Naive B cell (primary cell): ENCODE measurements at regions not wholly inside any gene's neighbourhood (a gene's known extent, or its start where the extent isn't known, plus 50 kb on each side); places are given as distances from the start of the nearest gene placed in this dataset.

Experiments
- ATAC-seq, 2 donors: fragments of 150-1000 bp; cut with Tn5 transposase; 2 replicates each; pipeline ENCODE4 v1.10.0; 2021; ENCODE audit warnings: low read depth in 2 of 2, mild to moderate bottlenecking in 2 of 2, moderate library complexity in 2 of 2
- DNase-seq: peaks from one replicate; pipeline ENCODE4 v3.0.0; 2022
- H3K27ac Mint-ChIP-seq, 6 donors: one replicate each; pipeline ENCODE4 v1.8.0; 2020 to 2022; ENCODE audit warnings: mild to moderate bottlenecking in 6 of 6, mixed read lengths in 6 of 6, moderate library complexity in 5 of 6, inconsistent platforms in 2 of 6
- H3K27me3 Mint-ChIP-seq, 3 donors: one replicate each; pipeline ENCODE4 v1.8.0; 2021 to 2022; ENCODE audit warnings: mixed read lengths in 3 of 3, mild to moderate bottlenecking in 1 of 3
- H3K36me3 Mint-ChIP-seq, 2 donors: one replicate each; pipeline ENCODE4 v1.8.0; 2020 to 2022; ENCODE audit warnings: mixed read lengths in 2 of 2, inconsistent platforms in 1 of 2, mild to moderate bottlenecking in 1 of 2
- H3K4me1 Mint-ChIP-seq, 3 donors: one replicate each; pipeline ENCODE4 v1.8.0; 2020 to 2022; ENCODE audit warnings: mixed read lengths in 3 of 3, inconsistent platforms in 1 of 3, mild to moderate bottlenecking in 1 of 3, moderate library complexity in 1 of 3
- H3K4me3 Mint-ChIP-seq, 8 donors: one replicate each; pipeline ENCODE4 v1.8.0; 2020 to 2022; ENCODE audit warnings: mild to moderate bottlenecking in 8 of 8, mixed read lengths in 8 of 8, moderate library complexity in 8 of 8, inconsistent platforms in 2 of 8
- H3K9me3 Mint-ChIP-seq, 7 donors: one replicate each; pipeline ENCODE4 v1.8.0; 2020 to 2022; ENCODE audit warnings: mixed read lengths in 7 of 7, mild to moderate bottlenecking in 5 of 7, inconsistent platforms in 2 of 7, moderate library complexity in 1 of 7

DNA sequence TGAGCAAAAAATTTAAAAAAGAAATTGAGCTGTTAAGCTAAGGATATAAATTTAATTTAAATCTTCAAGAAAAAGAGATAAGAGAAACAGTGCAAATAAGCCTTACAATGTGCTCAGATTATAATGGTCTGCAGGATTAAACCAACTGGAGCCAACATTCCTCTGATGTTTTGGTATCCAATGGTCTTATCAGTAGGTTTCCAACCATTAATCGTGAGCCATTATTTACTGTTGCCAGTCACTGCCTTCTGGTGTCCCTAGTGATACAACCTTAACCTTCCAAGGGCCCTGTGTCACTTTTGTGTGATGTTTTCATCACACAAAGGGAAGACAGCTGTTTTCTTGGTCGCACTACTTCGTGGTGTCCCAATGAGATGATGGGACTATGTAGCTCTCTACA, 134.5 kb upstream of the CTAGE1 start:
- no peak overlapping the region for H3K27ac Mint-ChIP-seq
- DNase-seq (no peak), ATAC-seq (no peak)
- peaks cover 10 to 19% (median 18%) of the 10 kb centered on the region in 3 donors for H3K27me3 Mint-ChIP-seq
- H3K36me3 Mint-ChIP-seq = peaks cover 0 to 5% of the 10 kb centered on the region in 2 donors
- H3K4me1 Mint-ChIP-seq = no peaks in the 10 kb centered on the region
- no peak overlapping the region for H3K4me3 Mint-ChIP-seq
- peaks cover 0 to 5% (median 2%) of the 10 kb centered on the region in 7 donors for H3K9me3 Mint-ChIP-seq

DNA sequence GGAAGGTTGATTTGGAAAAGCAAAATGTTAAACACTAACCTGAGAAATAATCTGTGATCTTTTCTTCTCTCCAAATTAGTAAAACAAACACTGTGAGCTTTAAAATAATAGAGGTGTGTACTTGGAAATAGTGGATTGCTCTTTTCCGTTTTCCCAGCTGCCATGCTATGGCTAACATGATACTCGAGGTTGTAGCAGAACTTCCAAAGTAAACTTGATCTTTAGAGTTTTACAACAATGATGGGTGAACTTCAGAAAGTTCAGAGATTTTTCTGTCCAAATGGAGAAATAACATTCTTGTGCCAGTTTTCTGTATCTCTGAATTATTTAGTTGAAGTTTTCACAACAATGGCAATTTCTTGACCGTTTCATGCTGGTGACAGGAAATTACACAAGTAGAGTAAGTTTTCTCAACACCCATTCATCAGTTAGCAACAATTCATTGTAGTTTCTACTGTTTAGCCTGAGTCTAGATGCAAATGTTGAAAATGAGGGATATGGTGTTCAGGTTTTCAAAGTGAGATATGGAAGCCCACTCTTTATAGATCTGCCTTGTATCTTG, 135.3 kb upstream of the CTAGE1 start:
- peaks cover 0 to 10% (median 7%) of the 10 kb centered on the region in 7 donors for H3K9me3 Mint-ChIP-seq
- H3K4me1 Mint-ChIP-seq = no peaks in the 10 kb centered on the region
- peaks cover 0 to 12% of the 10 kb centered on the region in 2 donors for H3K36me3 Mint-ChIP-seq
- no peak overlapping the region for H3K4me3 Mint-ChIP-seq
- ATAC-seq (no peak), DNase-seq (no peak)
- peaks cover 17 to 26% (median 25%) of the 10 kb centered on the region in 3 donors for H3K27me3 Mint-ChIP-seq
- H3K27ac Mint-ChIP-seq = no peak overlapping the region

DNA sequence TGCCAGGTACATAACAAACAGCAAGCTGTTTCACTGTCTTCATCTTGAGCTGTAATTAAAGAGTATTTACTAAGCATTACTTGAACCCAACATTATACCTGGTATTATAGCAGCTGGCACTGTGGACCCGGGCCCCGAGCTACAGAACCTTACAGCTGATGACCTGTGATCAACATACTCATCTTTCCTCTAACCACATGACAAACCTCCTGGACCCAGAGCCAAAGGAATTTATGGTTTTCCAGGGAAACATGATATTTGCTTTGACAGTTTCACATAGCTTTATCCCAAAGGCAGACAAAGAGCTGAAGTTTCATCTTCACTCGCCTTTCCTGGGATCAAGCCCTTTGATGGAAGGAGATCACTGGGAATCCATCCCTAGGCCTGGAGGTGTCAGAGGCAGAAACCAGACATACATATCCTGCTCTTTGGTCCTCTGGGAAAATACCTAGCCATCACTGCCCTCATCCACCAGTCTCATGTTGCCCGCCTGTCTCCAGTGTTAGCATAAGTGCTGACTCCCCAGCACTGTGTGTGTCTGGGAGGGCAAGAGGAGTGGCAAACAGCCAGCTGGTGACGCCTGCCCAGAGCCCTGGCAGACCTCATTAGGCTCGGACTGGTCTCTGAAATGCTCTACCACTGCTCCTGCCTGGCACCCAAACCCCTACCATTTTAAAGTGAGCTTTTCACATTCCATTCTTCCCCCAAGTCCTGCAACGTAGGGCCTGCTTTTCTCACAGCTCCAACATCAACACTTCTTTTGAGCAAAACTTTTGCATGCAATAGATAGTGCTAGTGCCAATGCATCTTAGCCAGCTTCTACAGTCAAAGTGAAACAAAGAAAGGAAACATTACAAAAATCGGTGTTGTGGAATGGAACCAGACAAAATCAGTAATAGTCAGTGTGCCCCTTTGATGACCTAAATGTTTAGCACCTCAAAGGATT, 138.8 kb upstream of the CTAGE1 start:
- ATAC-seq (no peak), DNase-seq (no peak)
- Mint-ChIP-seq H3K9me3 (peaks cover 0 to 10% (median 7%) of the 10 kb centered on the region in 7 donors), H3K4me3 (peak overlapping the region in 1 of 8 donors; percentile 67), H3K27ac (peak overlapping the region in 1 of 6 donors; percentile 17), H3K27me3 (peaks cover 34 to 48% (median 44%) of the 10 kb centered on the region in 3 donors), H3K36me3 (peaks cover 0 to 12% of the 10 kb centered on the region in 2 donors), H3K4me1 (peaks cover 0 to 2% (median 0%) of the 10 kb centered on the region in 3 donors)

DNA sequence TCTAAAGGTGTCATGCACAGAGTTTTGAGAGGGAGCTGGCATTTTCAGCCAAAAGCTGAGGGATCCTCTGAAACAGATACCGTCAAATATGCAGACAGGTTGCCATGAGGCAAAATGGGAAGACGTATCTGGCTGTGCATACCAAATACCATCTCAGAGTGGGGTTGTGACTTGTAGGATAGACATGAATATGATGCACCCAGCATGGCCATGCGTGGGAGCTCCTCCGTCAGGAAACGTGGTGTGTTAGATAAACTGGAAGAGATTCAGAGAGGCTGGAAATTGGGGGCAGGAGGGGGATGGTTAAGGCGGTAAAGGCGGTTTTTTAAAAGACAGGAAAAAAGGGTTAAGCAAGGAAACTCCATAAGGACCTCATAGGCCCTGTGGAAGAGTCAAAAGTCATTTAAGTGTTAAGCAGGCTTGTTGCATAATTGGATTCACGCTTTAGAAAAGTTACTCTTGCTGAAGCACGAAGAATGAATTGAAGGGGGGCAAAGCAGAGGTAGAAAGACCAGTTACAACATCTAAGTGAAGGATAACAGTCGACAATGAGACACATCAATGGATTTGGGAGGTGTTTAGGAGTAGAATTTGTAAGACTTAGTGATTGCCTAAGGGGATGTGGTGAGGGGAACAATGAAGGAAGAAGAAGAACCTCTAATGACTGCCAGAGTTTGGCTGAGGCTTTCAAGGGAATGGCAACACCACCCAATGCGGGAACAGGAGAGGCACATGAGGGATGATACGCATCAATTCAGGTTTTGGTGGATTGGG, 139.6 kb upstream of the CTAGE1 start:
- peaks cover 0 to 2% (median 0%) of the 10 kb centered on the region in 3 donors for H3K4me1 Mint-ChIP-seq
- DNase-seq = no peak
- H3K4me3 Mint-ChIP-seq = peak overlapping the region in 1 of 8 donors; percentile 67
- peaks cover 34 to 48% (median 47%) of the 10 kb centered on the region in 3 donors for H3K27me3 Mint-ChIP-seq
- peaks cover 0 to 12% of the 10 kb centered on the region in 2 donors for H3K36me3 Mint-ChIP-seq
- no peak for ATAC-seq
- H3K9me3 Mint-ChIP-seq = peaks cover 0 to 10% (median 7%) of the 10 kb centered on the region in 7 donors
- no peak overlapping the region for H3K27ac Mint-ChIP-seq

DNA sequence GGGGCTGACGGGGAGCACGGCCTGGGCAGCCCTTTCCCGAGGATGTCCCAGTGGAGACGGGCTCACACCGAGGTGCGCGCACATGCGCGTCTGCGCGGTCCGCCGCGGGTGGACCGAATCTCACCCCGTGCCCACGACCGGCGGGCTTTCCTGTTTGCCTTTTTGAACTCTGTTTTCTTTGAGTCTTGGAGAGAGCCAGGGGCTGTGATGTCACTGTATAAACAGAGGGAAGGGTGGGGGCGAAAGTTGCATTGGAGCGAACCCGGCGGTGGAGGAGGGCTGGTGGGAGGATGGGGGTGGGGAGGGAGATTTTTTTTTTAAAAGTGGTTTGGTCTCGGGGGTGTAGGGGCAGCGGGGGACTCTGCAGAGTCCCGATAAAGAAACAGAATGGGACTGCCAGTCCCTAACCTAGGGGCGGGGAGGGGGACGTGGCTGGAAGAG, 141.2 kb upstream of the CTAGE1 start:
- ATAC-seq = no peak

DNA sequence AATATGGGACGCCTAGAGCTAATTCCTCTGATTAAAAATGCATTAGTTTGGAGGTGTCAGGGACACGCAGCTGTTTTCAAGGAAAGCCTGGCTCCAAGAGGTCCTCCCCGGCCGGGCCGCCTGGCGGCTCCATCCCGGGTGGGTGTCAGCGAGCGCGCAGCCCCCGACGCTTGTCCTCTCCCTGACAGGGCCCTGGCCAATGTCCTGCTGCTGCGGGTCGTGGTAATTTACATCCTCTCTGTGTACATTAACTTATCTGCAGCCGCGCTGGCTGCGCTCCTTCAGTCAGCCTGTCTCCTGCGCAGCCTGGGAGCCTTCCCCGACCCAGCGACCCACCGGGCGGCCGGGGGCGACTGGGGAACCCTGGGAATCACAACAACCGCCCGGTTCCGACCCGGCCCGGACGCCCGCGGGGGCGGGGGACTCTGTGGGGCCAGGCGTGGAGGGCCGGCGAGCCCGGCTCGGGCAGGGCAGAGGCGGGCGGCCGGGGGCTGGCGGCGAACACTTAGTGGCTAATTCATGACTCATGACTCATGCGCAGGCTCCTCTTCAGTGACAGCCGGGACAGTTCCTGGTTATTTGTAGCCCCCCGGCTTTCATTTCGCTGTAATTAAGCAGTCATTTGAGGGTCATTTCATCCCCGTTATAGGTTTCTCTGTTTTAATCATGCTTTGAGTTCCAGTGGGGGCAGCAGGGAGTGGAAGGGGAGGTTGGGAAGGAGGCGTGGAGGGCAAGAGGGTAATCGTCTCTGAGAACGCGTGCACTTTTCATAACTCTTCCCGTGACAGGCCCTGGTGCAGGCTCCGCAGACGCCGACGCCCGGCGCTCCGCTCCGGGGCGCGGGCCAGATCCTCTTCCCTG, 141.9 kb upstream of the CTAGE1 start:
- Mint-ChIP-seq H3K9me3 (peaks cover 0 to 10% (median 7%) of the 10 kb centered on the region in 7 donors), H3K4me3 (no peak overlapping the region), H3K27me3 (peaks cover 48 to 52% (median 50%) of the 10 kb centered on the region in 3 donors), H3K36me3 (peaks cover 0 to 12% of the 10 kb centered on the region in 2 donors), H3K4me1 (peaks cover 0 to 2% (median 0%) of the 10 kb centered on the region in 3 donors), H3K27ac (no peak overlapping the region)
- DNase-seq (no peak), ATAC-seq (no peak)

More for the DNA sequence above, 141.2 kb upstream of the CTAGE1 start:
- H3K27ac Mint-ChIP-seq = no peak overlapping the region
- peak overlapping the region in 1 of 8 donors; percentile 10 for H3K4me3 Mint-ChIP-seq
- peaks cover 0 to 2% (median 0%) of the 10 kb centered on the region in 3 donors for H3K4me1 Mint-ChIP-seq
- H3K27me3 Mint-ChIP-seq = peaks cover 45 to 53% (median 48%) of the 10 kb centered on the region in 3 donors
- H3K9me3 Mint-ChIP-seq = peaks cover 0 to 10% (median 7%) of the 10 kb centered on the region in 7 donors
- H3K36me3 Mint-ChIP-seq = peaks cover 0 to 12% of the 10 kb centered on the region in 2 donors
- DNase-seq = no peak

DNA sequence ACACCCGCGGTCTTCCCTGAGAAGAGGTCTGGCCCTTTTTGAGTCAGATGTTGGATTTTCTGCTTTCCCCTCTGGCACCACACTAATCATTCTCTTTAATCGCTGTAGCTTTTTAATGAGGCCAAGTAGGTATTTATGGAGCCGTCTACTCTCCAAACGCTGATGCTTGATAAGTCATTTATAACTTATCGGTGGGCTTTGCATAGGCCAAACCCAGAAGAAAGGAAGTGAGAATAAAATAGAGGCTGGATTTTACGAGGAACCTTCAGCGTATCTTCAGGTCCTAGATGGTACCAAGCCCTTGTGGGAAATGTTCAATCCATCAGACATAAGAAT, 142.5 kb upstream of the CTAGE1 start:
- peaks cover 0 to 12% of the 10 kb centered on the region in 2 donors for H3K36me3 Mint-ChIP-seq
- peaks cover 51 to 56% (median 54%) of the 10 kb centered on the region in 3 donors for H3K27me3 Mint-ChIP-seq
- H3K27ac Mint-ChIP-seq = no peak overlapping the region
- DNase-seq = no peak
- ATAC-seq = no peak
- peaks cover 0 to 10% (median 7%) of the 10 kb centered on the region in 7 donors for H3K9me3 Mint-ChIP-seq
- peaks cover 0 to 2% (median 0%) of the 10 kb centered on the region in 3 donors for H3K4me1 Mint-ChIP-seq
- no peak overlapping the region for H3K4me3 Mint-ChIP-seq

DNA sequence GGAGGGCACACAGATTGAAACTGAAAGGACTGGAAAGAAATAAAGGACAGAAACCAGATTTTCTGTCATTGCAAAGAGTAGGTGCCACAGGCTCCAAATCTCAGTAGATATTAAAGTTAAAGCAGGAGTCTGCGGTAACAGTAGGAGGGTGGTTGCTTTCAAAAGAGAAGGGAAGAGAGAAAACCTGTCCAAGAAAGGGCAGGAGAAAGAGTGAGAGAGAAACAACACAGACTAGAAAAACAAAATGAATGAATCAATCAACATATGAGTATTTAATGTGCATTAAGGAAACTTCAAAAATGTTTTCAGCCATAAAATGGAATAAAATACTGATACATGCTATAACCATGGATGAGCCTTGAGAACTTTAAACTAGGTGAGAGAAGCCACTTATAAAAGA, 143.1 kb upstream of the CTAGE1 start:
- Mint-ChIP-seq H3K4me3 (no peak overlapping the region), H3K27me3 (peaks cover 51 to 59% (median 54%) of the 10 kb centered on the region in 3 donors), H3K9me3 (peaks cover 0 to 10% (median 7%) of the 10 kb centered on the region in 7 donors), H3K36me3 (peaks cover 0 to 12% of the 10 kb centered on the region in 2 donors), H3K27ac (no peak overlapping the region), H3K4me1 (peaks cover 0 to 2% (median 0%) of the 10 kb centered on the region in 3 donors)
- no peak for DNase-seq
- no peak for ATAC-seq

DNA sequence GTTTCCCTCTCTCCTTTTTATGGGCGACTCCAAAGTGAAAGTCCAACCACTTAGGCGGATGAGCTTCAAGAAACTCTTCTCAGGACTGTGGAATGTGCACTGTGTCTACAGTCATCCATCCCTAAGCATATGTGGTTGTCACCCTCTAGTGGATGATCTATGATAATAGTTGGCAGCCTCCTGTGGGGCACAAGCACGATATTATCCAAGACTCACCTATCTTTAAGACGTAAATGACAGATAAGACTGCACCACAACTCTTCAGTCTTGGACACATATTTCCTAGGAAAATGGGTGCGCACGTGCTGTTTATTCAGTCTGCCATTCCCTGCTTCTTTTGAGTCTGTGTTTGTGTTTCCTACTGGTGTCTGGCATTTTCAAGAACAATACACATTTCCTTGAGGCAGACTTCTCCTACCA, 145.5 kb upstream of the CTAGE1 start:
- Mint-ChIP-seq H3K4me1 (peaks cover 0 to 2% (median 0%) of the 10 kb centered on the region in 3 donors), H3K27ac (no peak overlapping the region), H3K9me3 (peaks cover 0 to 3% (median 0%) of the 10 kb centered on the region in 7 donors), H3K36me3 (no peaks in the 10 kb centered on the region), H3K27me3 (peaks cover 33 to 49% (median 36%) of the 10 kb centered on the region in 3 donors), H3K4me3 (no peak overlapping the region)
- ATAC-seq = no peak
- no peak for DNase-seq

DNA sequence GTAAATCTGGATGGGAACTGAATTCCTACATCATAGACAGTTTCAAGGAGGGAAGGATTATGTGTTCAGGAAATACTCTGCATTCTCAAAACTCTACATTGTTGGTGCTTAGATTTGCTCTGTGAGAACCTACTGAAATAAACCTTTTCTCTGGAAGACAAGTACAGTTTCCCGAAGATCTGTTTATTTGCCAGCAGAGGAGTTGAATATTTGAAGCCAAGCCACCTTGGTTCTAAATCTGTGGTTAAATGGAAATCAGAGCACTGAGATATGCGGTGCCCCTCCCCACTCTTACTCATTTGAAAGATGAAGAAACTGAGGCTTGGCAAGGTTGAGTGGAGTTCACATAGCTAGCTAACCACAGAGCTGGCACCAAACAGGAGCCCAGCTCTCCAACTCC, 146.3 kb upstream of the CTAGE1 start:
- H3K9me3 Mint-ChIP-seq = peaks cover 0 to 3% (median 0%) of the 10 kb centered on the region in 7 donors
- ATAC-seq (no peak), DNase-seq (no peak)
- H3K4me3 Mint-ChIP-seq = no peak overlapping the region
- H3K36me3 Mint-ChIP-seq = no peaks in the 10 kb centered on the region
- no peak overlapping the region for H3K27ac Mint-ChIP-seq
- peaks cover 28 to 48% (median 36%) of the 10 kb centered on the region in 3 donors for H3K27me3 Mint-ChIP-seq
- peaks cover 0 to 2% (median 0%) of the 10 kb centered on the region in 3 donors for H3K4me1 Mint-ChIP-seq

DNA sequence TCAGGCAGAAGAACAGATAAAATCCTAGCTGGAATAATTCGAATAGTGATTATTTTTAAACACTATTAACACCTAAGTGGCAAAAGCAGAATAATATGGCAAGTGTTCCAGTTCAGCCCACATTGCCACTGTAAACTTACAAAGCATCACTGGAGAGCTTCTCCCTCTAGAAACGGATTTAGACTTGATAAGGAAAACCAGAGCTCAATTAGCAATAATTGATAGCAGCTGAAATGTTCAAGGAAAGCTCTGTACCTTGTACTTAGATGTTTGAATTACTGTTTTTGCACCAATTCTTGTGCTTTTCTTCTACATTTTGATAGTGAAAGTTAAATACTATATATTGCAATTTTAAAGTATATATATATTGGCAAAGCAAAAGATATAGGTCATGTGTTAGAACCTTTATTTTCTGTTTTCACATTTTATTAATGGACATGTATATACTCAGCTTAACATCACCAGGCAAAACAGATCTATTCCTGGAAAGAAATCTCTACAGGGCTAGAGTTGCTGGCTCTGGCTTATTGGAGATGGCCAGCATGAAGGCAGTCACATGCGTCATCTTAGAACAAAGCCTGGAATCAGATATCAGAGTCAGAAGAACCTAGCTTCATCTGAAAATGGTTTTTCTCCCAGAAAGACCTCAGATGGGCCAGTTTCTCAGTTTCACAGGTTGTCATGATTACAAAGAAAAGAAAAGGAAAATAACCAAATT, 149.1 kb upstream of the CTAGE1 start:
- H3K36me3 Mint-ChIP-seq = no peaks in the 10 kb centered on the region
- peaks cover 0 to 5% (median 0%) of the 10 kb centered on the region in 7 donors for H3K9me3 Mint-ChIP-seq
- peaks cover 11 to 34% (median 20%) of the 10 kb centered on the region in 3 donors for H3K27me3 Mint-ChIP-seq

DNA sequence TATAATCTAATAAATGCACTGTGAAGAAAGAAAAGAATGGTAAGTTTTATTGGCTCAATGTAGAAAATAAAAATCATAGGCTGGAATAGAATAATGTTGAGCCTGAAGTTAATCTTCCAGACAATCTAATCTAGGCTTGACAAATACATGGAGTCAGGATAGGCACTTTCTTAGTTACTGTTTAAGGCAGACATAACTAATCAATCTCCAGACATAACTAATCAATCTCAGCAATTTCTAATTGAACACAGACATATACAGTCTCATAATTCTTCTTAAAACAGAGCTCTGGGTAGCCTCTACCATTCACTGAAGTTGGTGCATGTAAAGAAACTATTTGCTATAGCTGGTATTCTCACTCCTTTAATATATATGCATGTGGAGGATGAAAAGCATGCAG, 150.1 kb upstream of the CTAGE1 start:
- DNase-seq (no peak), ATAC-seq (no peak)
- Mint-ChIP-seq H3K4me3 (no peak overlapping the region), H3K9me3 (peaks cover 0 to 5% (median 0%) of the 10 kb centered on the region in 7 donors), H3K4me1 (no peaks in the 10 kb centered on the region), H3K27ac (no peak overlapping the region), H3K36me3 (no peaks in the 10 kb centered on the region), H3K27me3 (peaks cover 7 to 29% (median 19%) of the 10 kb centered on the region in 3 donors)

More for the DNA sequence above, 149.1 kb upstream of the CTAGE1 start:
- ATAC-seq = no peak
- H3K4me1 Mint-ChIP-seq = no peaks in the 10 kb centered on the region
- no peak for DNase-seq
- no peak overlapping the region for H3K4me3 Mint-ChIP-seq
- no peak overlapping the region for H3K27ac Mint-ChIP-seq
